PFSK-1 (cell line): ENCODE measurements at regions not wholly inside any gene's neighbourhood (a gene's known extent, or its start where the extent isn't known, plus 50 kb on each side); places are given as distances from the start of the nearest gene placed in this dataset.

Experiments
- FOXP2 ChIP-seq: optimal IDR thresholded peaks from 2 replicates; pipeline ENCODE3; 2011; ENCODE audit warnings: borderline replicate concordance, control low read depth, inconsistent platforms; ENCODE audit not compliant: insufficient read depth; ENCODE audit errors: extremely low read length, extremely low read depth
- POLR2AphosphoS5 ChIP-seq: IDR thresholded peaks from 2 replicates; pipeline ENCODE4 v1.6.1; 2012; ENCODE audit warnings: low read depth, mild to moderate bottlenecking, control low read depth, low read length, moderate library complexity
- SIN3A ChIP-seq: IDR thresholded peaks from 2 replicates; pipeline ENCODE4 v1.6.1; 2012; ENCODE audit warnings: mild to moderate bottlenecking, low read length, moderate library complexity, borderline replicate concordance; ENCODE audit not compliant: insufficient read depth
- TAF1 ChIP-seq: IDR thresholded peaks from 2 replicates; pipeline ENCODE4 v1.6.1; 2012; ENCODE audit warnings: low read length, control low read depth, borderline replicate concordance; ENCODE audit not compliant: insufficient read depth
- TF ChIP-seq, protein P1 (sequence below), 2 experiments: IDR thresholded peaks; 2 replicates each; pipeline versions ENCODE4 v1.6.1 to v1.8.0; 2011 to 2012; ENCODE audit warnings: low read depth in 2 of 2, low read length in 2 of 2, control low read depth in 1 of 2, inconsistent platforms in 1 of 2, mild to moderate bottlenecking in 1 of 2, moderate library complexity in 1 of 2; ENCODE audit not compliant: insufficient read depth in 1 of 2

DNA sequence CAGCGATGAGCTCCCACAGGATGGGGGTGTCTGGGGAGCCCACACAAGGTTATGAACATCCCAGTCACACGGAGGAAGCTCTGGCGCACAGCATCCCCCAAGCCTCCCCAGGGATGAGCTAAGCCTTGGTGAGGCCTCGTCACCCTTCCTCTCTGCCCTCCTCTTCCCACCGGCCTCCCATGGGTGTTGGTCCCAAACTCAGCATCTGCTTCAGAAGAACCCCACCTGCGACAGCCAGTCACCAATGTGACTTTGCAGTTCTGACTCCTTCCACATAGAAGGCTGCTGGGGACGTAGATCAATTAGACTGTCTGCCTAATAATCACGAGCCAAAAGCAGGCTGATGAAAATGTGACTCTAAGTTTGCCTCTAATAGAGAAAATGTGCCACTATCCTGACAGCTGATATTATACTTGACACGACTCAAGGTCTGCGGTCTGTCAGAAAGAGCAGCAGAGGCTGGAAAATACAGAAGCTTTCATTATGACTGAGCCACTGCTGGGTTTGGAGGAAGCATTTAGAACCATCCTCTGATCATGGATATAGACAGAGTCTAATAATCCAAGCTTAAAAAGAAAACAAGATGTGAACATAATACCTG is 116.0 kb upstream of the PFKP start:
- TF ChIP-seq POLR2AphosphoS5 = no peak
- TF ChIP-seq, protein P1, sequence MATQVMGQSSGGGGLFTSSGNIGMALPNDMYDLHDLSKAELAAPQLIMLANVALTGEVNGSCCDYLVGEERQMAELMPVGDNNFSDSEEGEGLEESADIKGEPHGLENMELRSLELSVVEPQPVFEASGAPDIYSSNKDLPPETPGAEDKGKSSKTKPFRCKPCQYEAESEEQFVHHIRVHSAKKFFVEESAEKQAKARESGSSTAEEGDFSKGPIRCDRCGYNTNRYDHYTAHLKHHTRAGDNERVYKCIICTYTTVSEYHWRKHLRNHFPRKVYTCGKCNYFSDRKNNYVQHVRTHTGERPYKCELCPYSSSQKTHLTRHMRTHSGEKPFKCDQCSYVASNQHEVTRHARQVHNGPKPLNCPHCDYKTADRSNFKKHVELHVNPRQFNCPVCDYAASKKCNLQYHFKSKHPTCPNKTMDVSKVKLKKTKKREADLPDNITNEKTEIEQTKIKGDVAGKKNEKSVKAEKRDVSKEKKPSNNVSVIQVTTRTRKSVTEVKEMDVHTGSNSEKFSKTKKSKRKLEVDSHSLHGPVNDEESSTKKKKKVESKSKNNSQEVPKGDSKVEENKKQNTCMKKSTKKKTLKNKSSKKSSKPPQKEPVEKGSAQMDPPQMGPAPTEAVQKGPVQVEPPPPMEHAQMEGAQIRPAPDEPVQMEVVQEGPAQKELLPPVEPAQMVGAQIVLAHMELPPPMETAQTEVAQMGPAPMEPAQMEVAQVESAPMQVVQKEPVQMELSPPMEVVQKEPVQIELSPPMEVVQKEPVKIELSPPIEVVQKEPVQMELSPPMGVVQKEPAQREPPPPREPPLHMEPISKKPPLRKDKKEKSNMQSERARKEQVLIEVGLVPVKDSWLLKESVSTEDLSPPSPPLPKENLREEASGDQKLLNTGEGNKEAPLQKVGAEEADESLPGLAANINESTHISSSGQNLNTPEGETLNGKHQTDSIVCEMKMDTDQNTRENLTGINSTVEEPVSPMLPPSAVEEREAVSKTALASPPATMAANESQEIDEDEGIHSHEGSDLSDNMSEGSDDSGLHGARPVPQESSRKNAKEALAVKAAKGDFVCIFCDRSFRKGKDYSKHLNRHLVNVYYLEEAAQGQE (IDR thresholded peaks at IDR 0.05; ENCODE audit: insufficient read depth in 1 of 2, low read depth in 2 of 2, low read length in 2 of 2) = no peak
- TF ChIP-seq SIN3A = no peak
- TF ChIP-seq TAF1 = no peak
- TF ChIP-seq FOXP2 = no peak
